ENCODE measurements at regions not wholly inside any gene's neighbourhood (a gene's known extent, or its start where the extent isn't known, plus 50 kb on each side); places are given as distances from the start of the nearest gene placed in this dataset.

GRCh38 chr15:91530956-91531582 is 322.4 kb upstream of the SLCO3A1 start:
- H3K9me3 ChIP-seq (replicated peaks; ENCODE audit: control insufficient read depth, insufficient read depth, low read depth, low read length), result no peaks in the 10 kb centered on the region
- no peak for DNase-seq (ENCODE audit: extremely low read depth in 1 of 4, low spot score in 3 of 4)
- in situ Hi-C loops (cut with MboI), result no loop called here

GRCh38 chr15:91534235-91534634 is 319.3 kb upstream of the SLCO3A1 start:
- Histone ChIP-seq H3K27me3 (ENCODE audit: control insufficient read depth in 2 of 2, insufficient read depth in 2 of 2, low read length in 2 of 2) (peaks cover 9 to 19% of the 10 kb centered on the region in 2 experiments; a peak in 3 of 5 replicates), H3K9me3 (replicated peaks; ENCODE audit: control insufficient read depth, insufficient read depth, low read depth, low read length) (no peaks in the 10 kb centered on the region), H3K4me3 (no peak overlapping the region), H3K36me3 (ENCODE audit: control insufficient read depth, insufficient read depth, low read length) (no peaks in the 10 kb centered on the region), H3K9ac (ENCODE audit: insufficient read depth in 1 of 2, low read depth in 2 of 2, low read length in 2 of 2) (no peak overlapping the region), H3K4me2 (ENCODE audit: insufficient read depth, low read length) (no peak overlapping the region), H3K27ac (ENCODE audit: extremely low read depth, low read depth, low read length) (no peak overlapping the region), H3K4me1 (replicated peaks in 1 of 2; ENCODE audit: control insufficient read depth in 2 of 2, insufficient read depth in 2 of 2, low read length in 2 of 2) (peaks cover 0 to 14% of the 10 kb centered on the region in 2 experiments; a peak in 3 of 5 replicates), H3K9me1 (ENCODE audit: control insufficient read depth, insufficient read depth, low read length) (no peaks in the 10 kb centered on the region), H3K79me2 (ENCODE audit: control insufficient read depth, insufficient read depth, low read length) (no peaks in the 10 kb centered on the region), H2AFZ (ENCODE audit: low read depth, low read length) (no peak overlapping the region), H4K20me1 (replicated peaks; ENCODE audit: control insufficient read depth, insufficient read depth, low read length) (no peaks in the 10 kb centered on the region)
- TF ChIP-seq TRIM28 (IDR thresholded peaks at IDR 0.05) (no peak), KAT7 (CRISPR knock-in tag; IDR thresholded peaks at IDR 0.05; ENCODE audit: borderline replicate concordance) (no peak), TBL1XR1 (IDR thresholded peaks at IDR 0.05; ENCODE audit: low read length in 2 of 2) (no peak), MTA2 (IDR thresholded peaks at IDR 0.05; ENCODE audit: low read depth) (no peak), E2F3 (CRISPR knock-in tag; IDR thresholded peaks at IDR 0.05) (no peak), MEF2D (tag; conservative IDR thresholded peaks at IDR 0.05; ENCODE audit: low read depth) (no peak)
- in situ Hi-C loops (cut with MboI), result no loop called here
- BruUV-seq (replicated peaks), result no TSS peak
- ATAC-seq, result no peak
- no peak for DNase-seq (ENCODE audit: extremely low read depth in 1 of 4, low spot score in 3 of 4)
- POLR2A ChIA-PET, result interaction anchor here (0.6 kb wide), 1 partner anchor 776 kb away, joined by 3 read pairs; no protein-coding TSS in a partner anchor
- FAIRE-seq, result no peak
- CTCF ChIA-PET (ENCODE audit: low intra/inter-chr PET ratio), result no interaction called here
- WGBS (ENCODE audit: insufficient coverage, low coverage, missing lambda C conversion rate), result 24% methylated on average over 2 of the region's 2 CpGs
- intact Hi-C loops (cut with micrococcal nuclease), result no loop called here

More at GRCh38 chr15:91530956-91531582, 322.4 kb upstream of the SLCO3A1 start:
- Histone ChIP-seq H3K79me2 (ENCODE audit: control insufficient read depth, insufficient read depth, low read length) (no peaks in the 10 kb centered on the region), H3K27ac (ENCODE audit: extremely low read depth, low read depth, low read length) (no peak overlapping the region), H3K27me3 (ENCODE audit: control insufficient read depth in 2 of 2, insufficient read depth in 2 of 2, low read length in 2 of 2) (peaks cover 13 to 19% of the 10 kb centered on the region in 2 experiments; a peak in 3 of 5 replicates), H3K36me3 (ENCODE audit: control insufficient read depth, insufficient read depth, low read length) (no peaks in the 10 kb centered on the region), H3K9me1 (ENCODE audit: control insufficient read depth, insufficient read depth, low read length) (no peaks in the 10 kb centered on the region), H4K20me1 (replicated peaks; ENCODE audit: control insufficient read depth, insufficient read depth, low read length) (no peaks in the 10 kb centered on the region), H3K9ac (ENCODE audit: insufficient read depth in 1 of 2, low read depth in 2 of 2, low read length in 2 of 2) (no peak overlapping the region), H3K4me3 (no peak overlapping the region), H2AFZ (ENCODE audit: low read depth, low read length) (no peak overlapping the region), H3K4me1 (replicated peaks in 1 of 2; ENCODE audit: control insufficient read depth in 2 of 2, insufficient read depth in 2 of 2, low read length in 2 of 2) (no peaks in the 10 kb centered on the region), H3K4me2 (ENCODE audit: insufficient read depth, low read length) (no peak overlapping the region)
- POLR2A ChIA-PET, result interaction anchor here (1.0 to 2.4 kb wide), 2 partner anchors 12 to 168 kb away, joined by 3 to 6 read pairs; no protein-coding TSS in a partner anchor
- WGBS (ENCODE audit: insufficient coverage, low coverage, missing lambda C conversion rate), result 13% methylated on average over 9 of the region's 9 CpGs
- no peak for FAIRE-seq
- intact Hi-C loops (cut with micrococcal nuclease), result no loop called here
- CTCF ChIA-PET (ENCODE audit: low intra/inter-chr PET ratio), result no interaction called here
- TF ChIP-seq SNIP1 (IDR thresholded peaks at IDR 0.05; ENCODE audit: low read depth), result no peak
- no peak for TF ChIP-seq SMARCB1 (IDR thresholded peaks at IDR 0.05; ENCODE audit: insufficient read length, low read depth)
- no peak for TF ChIP-seq ZNF583 (CRISPR knock-in tag; IDR thresholded peaks at IDR 0.05)
- no TSS peak for BruUV-seq (replicated peaks)
- no peak for ATAC-seq
